ENCODE measurements at regions not wholly inside any gene's neighbourhood (a gene's known extent, or its start where the extent isn't known, plus 50 kb on each side); places are given as distances from the start of the nearest gene placed in this dataset.
"Not testable (repeated sequence)": the region's sequence is repeated elsewhere in the genome, so short reads cannot be mapped to it uniquely, and the experiment has no call there.

- H4K20me1 ChIP-seq (ENCODE audit: control insufficient read depth, insufficient read depth); H3K9me3 ChIP-seq (replicated peaks; ENCODE audit: control insufficient read depth, insufficient read depth, low read length); H3K27me3 ChIP-seq (replicated peaks in 1 of 2; ENCODE audit: control insufficient read depth in 2 of 2, insufficient read depth in 2 of 2, low read length in 1 of 2); SMC1A ChIA-PET (ENCODE audit: uncharacterized antibody, unreplicated experiment); BruUV-seq (replicated peaks); H3K4me1 ChIP-seq (ENCODE audit: control insufficient read depth, insufficient read depth, low read length); H3K79me2 ChIP-seq (ENCODE audit: control insufficient read depth, insufficient read depth, low read length); H3K9ac ChIP-seq (ENCODE audit: control insufficient read depth, insufficient read depth, low read length); RAD21 ChIA-PET (ENCODE audit: unreplicated experiment); FAIRE-seq; DNase-seq (ENCODE audit: low read depth, low spot score); H3K36me3 ChIP-seq (ENCODE audit: control insufficient read depth in 2 of 2, insufficient read depth in 2 of 2, low read length in 1 of 2); H2AFZ ChIP-seq (ENCODE audit: control insufficient read depth, low read depth, low read length); H3K4me3 ChIP-seq; POLR2A ChIA-PET; in situ Hi-C loops (cut with MboI); CTCF ChIA-PET; H3K27ac ChIP-seq (ENCODE audit: control insufficient read depth, insufficient read depth): not testable (repeated sequence)
- intact Hi-C loops (cut with micrococcal nuclease; ENCODE audit: unreplicated experiment) = loop anchor here (5.0 kb wide), 1 partner anchor 59 kb away; no protein-coding TSS in a partner anchor
- H3K4me2 ChIP-seq (ENCODE audit: control insufficient read depth, insufficient read depth) = peak overlapping the region; percentile 75; the same call in 1 of the 2 replicates
- peak; percentile 51 for ATAC-seq
- peak; percentile 75 for TF ChIP-seq MTA2 (IDR thresholded peaks at IDR 0.05; ENCODE audit: low read depth)
- TF ChIP-seq BHLHE40 (IDR thresholded peaks at IDR 0.05; ENCODE audit: borderline replicate concordance in 1 of 2, low read depth in 2 of 2, low read length in 1 of 2) = peak in 1 of 2 experiments; percentile 87; a peak in 2 of 4 replicates
- peak; percentile 57 for TF ChIP-seq IKZF1 (conservative IDR thresholded peaks at IDR 0.05)
- TF ChIP-seq MLLT1 (IDR thresholded peaks at IDR 0.05) = peak; percentile 43; the same call in 1 of the 2 replicates
- peak; percentile 82 to 87 for TF ChIP-seq IKZF2 (IDR thresholded peaks at IDR 0.05)
- TF ChIP-seq RELB (IDR thresholded peaks at IDR 0.05; ENCODE audit: low read depth) = peak; percentile 30; the same call in 1 of the 2 replicates
- TF ChIP-seq ATF7 (IDR thresholded peaks at IDR 0.05; ENCODE audit: low read depth) = peak; percentile 25; the same call in 1 of the 2 replicates
- 0% methylated on average over 2 of the region's 2 CpGs for WGBS (ENCODE audit: insufficient coverage, insufficient replicate concordance, low lambda C conversion rate, missing lambda C conversion rate)
Measured at GRCh38 chr3:150123249-150123648, 152.6 kb upstream of the PFN2 start.
